Endothelial cell of umbilical vein (primary cell): ENCODE measurements at regions not wholly inside any gene's neighbourhood (a gene's known extent, or its start where the extent isn't known, plus 50 kb on each side); places are given as distances from the start of the nearest gene placed in this dataset.

ENCODE experiments used
- BruUV-seq: library from RNA; stranded (reverse); fragments of 400-500 nt; replicated peaks from 2 replicates; lab custom pipeline; 2021; lab: Mats Ljungman, UMichigan
- CTCF ChIA-PET: fragments of 300-600, 350-600 bp; sonication (Branson Sonifier 250); formaldehyde crosslinking; loops from one replicate; lab custom pipeline; 2021; ENCODE audit warnings: antibody characterized with exemption, inconsistent platforms; lab: Charles Lee
- POLR2A ChIA-PET: fragments of 300-600, 350-600 bp; sonication (Branson Sonifier 250); formaldehyde crosslinking; loops from one replicate; lab custom pipeline; 2021; ENCODE audit warnings: antibody characterized with exemption, inconsistent platforms; lab: Charles Lee
- DNase-seq: peaks from one replicate; pipeline ENCODE4 v3.0.0-alpha.2; 2011; ENCODE audit warnings: low read depth, low spot score
- FAIRE-seq: peaks from 2 replicates; lab custom pipeline; 2011; peaks lifted over from hg19 to GRCh38; lab: Jason Lieb, UNC
- H2AFZ ChIP-seq: 2 replicates; pipeline ENCODE4 v1.6.0; 2012; ENCODE audit warnings: low read depth, low read length, control low read depth, inconsistent platforms
- H3K27ac ChIP-seq: 2 replicates; pipeline ENCODE4 v1.5.1; 2011; ENCODE audit warnings: low read depth, mild to moderate bottlenecking, control low read depth, low read length, moderate library complexity; ENCODE audit not compliant: insufficient read depth
- H3K27me3 ChIP-seq, 2 experiments: 2 replicates each; pipeline versions ENCODE4 v1.6.0 to v1.6.1; 2011; ENCODE audit warnings: low read length in 2 of 2, mixed read lengths in 1 of 2; ENCODE audit not compliant: control insufficient read depth in 2 of 2, insufficient read depth in 2 of 2
- H3K36me3 ChIP-seq, 2 experiments: 2 replicates in 1 of 2; 3 replicates in 1 of 2; pipeline ENCODE4 v1.5.1; 2011; ENCODE audit warnings: low read length in 2 of 2, mild to moderate bottlenecking in 1 of 2, moderate library complexity in 1 of 2; ENCODE audit not compliant: control insufficient read depth in 2 of 2, insufficient read depth in 2 of 2; ENCODE audit errors: extremely low read depth in 1 of 2
- H3K4me1 ChIP-seq: 3 replicates; pipeline ENCODE4 v1.5.1; 2011; ENCODE audit warnings: mild to moderate bottlenecking, low read length; ENCODE audit not compliant: control insufficient read depth, insufficient read depth; ENCODE audit errors: extremely low read depth
- H3K4me2 ChIP-seq: 2 replicates; pipeline ENCODE4 v1.6.1; 2011; ENCODE audit warnings: low read length, control low read depth, mixed read lengths; ENCODE audit not compliant: insufficient read depth
- H3K4me3 ChIP-seq, 3 experiments: fragments of 200-600 bp in 1 of 3; sonication (generic), shearing (Covaris generic) in 1 of 3; replicated peaks in 1 of 3; 2 replicates each; pipeline ENCODE4 v1.5.1; 2011 to 2016; ENCODE audit warnings: control low read depth in 3 of 3, low read length in 3 of 3, mild to moderate bottlenecking in 2 of 3, inconsistent platforms in 1 of 3, low read depth in 1 of 3, moderate library complexity in 1 of 3; ENCODE audit not compliant: insufficient read depth in 1 of 3
- H3K79me2 ChIP-seq: 2 replicates; pipeline ENCODE4 v1.6.0; 2012; ENCODE audit warnings: low read length, inconsistent platforms; ENCODE audit not compliant: control insufficient read depth, insufficient read depth
- H3K9ac ChIP-seq: replicated peaks from 2 replicates; pipeline ENCODE3; 2011; ENCODE audit warnings: low read length, control low read depth; ENCODE audit not compliant: insufficient read depth; ENCODE audit errors: extremely low read depth
- H3K9me1 ChIP-seq: replicated peaks from 3 replicates; pipeline ENCODE4 v1.6.0; 2011; ENCODE audit warnings: mild to moderate bottlenecking, low read length; ENCODE audit not compliant: control insufficient read depth, insufficient read depth; ENCODE audit errors: extremely low read depth
- H3K9me3 ChIP-seq: replicated peaks from 2 replicates; pipeline ENCODE4 v1.5.1; 2012; ENCODE audit warnings: low read length, inconsistent platforms; ENCODE audit not compliant: control insufficient read depth, insufficient read depth
- H4K20me1 ChIP-seq: replicated peaks from 2 replicates; pipeline ENCODE3; 2011; ENCODE audit warnings: mild to moderate bottlenecking, low read length; ENCODE audit not compliant: control insufficient read depth, insufficient read depth; ENCODE audit errors: extremely low read depth
- EZH2 ChIP-seq: IDR thresholded peaks from 2 replicates; pipeline ENCODE4 v1.6.1; 2012; ENCODE audit warnings: borderline replicate concordance, low read depth, mild to moderate bottlenecking, moderate library complexity, low read length, inconsistent platforms; ENCODE audit not compliant: severe bottlenecking
- FOS ChIP-seq: IDR thresholded peaks from 2 replicates; pipeline ENCODE4 v1.6.1; 2011; ENCODE audit warnings: mild to moderate bottlenecking, low read length, moderate library complexity, borderline replicate concordance; ENCODE audit not compliant: insufficient read depth
- GATA2 ChIP-seq: IDR thresholded peaks from 2 replicates; pipeline ENCODE4 v1.7.0; 2011; ENCODE audit warnings: low read depth, mild to moderate bottlenecking, moderate library complexity, mixed read lengths, low read length; ENCODE audit not compliant: insufficient read length, insufficient read depth
- JUN ChIP-seq: IDR thresholded peaks from 2 replicates; pipeline ENCODE4 v1.6.1; 2011; ENCODE audit warnings: borderline replicate concordance, low read depth; ENCODE audit not compliant: insufficient read length, insufficient read depth
- MYC ChIP-seq: IDR thresholded peaks from one replicate; pipeline ENCODE4 v1.6.1; 2011; ENCODE audit warnings: mild to moderate bottlenecking, low read depth, low read length
- POLR2AphosphoS5 ChIP-seq: IDR thresholded peaks from 2 replicates; pipeline ENCODE4 v1.6.1; 2012; ENCODE audit warnings: low read depth, mild to moderate bottlenecking, control low read depth, low read length, moderate library complexity; ENCODE audit not compliant: insufficient read depth
- dilution Hi-C: fragments of 300-500 bp; cut with MboI; formaldehyde crosslinking; loops from one replicate; pipeline ENCODE4 v1.15.0; 2019; ENCODE audit warnings: low sequenced_read_pairs; ENCODE audit not compliant: extremely low pct_ligation_motif_present
- intact Hi-C: fragments of 100-400 bp; cut with micrococcal nuclease; formaldehyde crosslinking; loops from one replicate; pipeline ENCODE4 v1.10.0; 2022
- TF ChIP-seq, protein P1 (sequence below), 2 donors: IDR thresholded peaks; 1 replicate in 1 of 2; 2 replicates in 1 of 2; pipeline ENCODE4 v1.5.1; 2011; ENCODE audit warnings: low read length in 2 of 2, mild to moderate bottlenecking in 2 of 2, moderate library complexity in 2 of 2, control low read depth in 1 of 2, inconsistent platforms in 1 of 2, low read depth in 1 of 2; ENCODE audit not compliant: insufficient read depth in 1 of 2; ENCODE audit errors: extremely low read depth in 1 of 2
- TF ChIP-seq, protein P2 (sequence below): IDR thresholded peaks from 2 replicates; pipeline ENCODE4 v1.6.1; 2011; ENCODE audit not compliant: insufficient read depth, insufficient read length

DNA sequence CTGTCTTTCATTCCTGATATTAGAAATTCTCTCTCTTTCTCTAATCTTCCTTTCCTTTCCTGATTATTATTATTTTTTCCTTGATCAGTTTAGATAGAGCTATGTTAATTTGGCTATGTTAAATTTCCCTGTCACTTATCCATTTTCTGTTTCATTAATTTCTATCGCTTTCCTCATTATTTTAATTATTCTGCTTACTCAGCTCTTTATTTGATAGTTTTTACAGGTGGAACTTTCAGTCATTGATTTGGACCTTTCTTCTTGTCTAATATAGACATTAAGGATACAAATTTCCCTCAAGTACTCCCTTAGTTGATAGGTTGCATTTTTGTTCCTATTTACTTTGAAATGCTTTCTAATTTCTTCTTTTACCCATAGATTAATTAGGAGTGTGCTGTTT, 442.3 kb downstream of the CDH26 start:
- ChIA-PET CTCF (interaction anchor here (0.5 kb wide), 1 partner anchor 26 kb away, joined by 4 read pairs; no protein-coding TSS in a partner anchor), POLR2A (no interaction called here)
- DNase-seq = no peak
- H3K27ac ChIP-seq = no peak overlapping the region
- no peaks in the 10 kb centered on the region for H3K36me3 ChIP-seq
- no peak for FAIRE-seq
- H3K79me2 ChIP-seq = no peaks in the 10 kb centered on the region
- H3K9me1 ChIP-seq = no peaks in the 10 kb centered on the region
- BruUV-seq = no TSS peak
- no peak overlapping the region for H3K4me2 ChIP-seq
- intact Hi-C loops = no loop called here
- H2AFZ ChIP-seq = no peak overlapping the region
- dilution Hi-C loops = no loop called here
- no peak overlapping the region for H3K4me3 ChIP-seq
- no peaks in the 10 kb centered on the region for H3K27me3 ChIP-seq
- H3K9me3 ChIP-seq = peaks cover 10% of the 10 kb centered on the region
- H4K20me1 ChIP-seq = no peaks in the 10 kb centered on the region
- no peak overlapping the region for H3K9ac ChIP-seq
- no peak for TF ChIP-seq JUN
- TF ChIP-seq, protein P1, sequence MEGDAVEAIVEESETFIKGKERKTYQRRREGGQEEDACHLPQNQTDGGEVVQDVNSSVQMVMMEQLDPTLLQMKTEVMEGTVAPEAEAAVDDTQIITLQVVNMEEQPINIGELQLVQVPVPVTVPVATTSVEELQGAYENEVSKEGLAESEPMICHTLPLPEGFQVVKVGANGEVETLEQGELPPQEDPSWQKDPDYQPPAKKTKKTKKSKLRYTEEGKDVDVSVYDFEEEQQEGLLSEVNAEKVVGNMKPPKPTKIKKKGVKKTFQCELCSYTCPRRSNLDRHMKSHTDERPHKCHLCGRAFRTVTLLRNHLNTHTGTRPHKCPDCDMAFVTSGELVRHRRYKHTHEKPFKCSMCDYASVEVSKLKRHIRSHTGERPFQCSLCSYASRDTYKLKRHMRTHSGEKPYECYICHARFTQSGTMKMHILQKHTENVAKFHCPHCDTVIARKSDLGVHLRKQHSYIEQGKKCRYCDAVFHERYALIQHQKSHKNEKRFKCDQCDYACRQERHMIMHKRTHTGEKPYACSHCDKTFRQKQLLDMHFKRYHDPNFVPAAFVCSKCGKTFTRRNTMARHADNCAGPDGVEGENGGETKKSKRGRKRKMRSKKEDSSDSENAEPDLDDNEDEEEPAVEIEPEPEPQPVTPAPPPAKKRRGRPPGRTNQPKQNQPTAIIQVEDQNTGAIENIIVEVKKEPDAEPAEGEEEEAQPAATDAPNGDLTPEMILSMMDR (IDR thresholded peaks at IDR 0.05; ENCODE audit: extremely low read depth in 1 of 2, insufficient read depth in 1 of 2, low read depth in 1 of 2, low read length in 2 of 2) = no peak
- TF ChIP-seq GATA2 = no peak
- TF ChIP-seq, protein P2, sequence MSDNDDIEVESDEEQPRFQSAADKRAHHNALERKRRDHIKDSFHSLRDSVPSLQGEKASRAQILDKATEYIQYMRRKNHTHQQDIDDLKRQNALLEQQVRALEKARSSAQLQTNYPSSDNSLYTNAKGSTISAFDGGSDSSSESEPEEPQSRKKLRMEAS = no peak
- TF ChIP-seq FOS = no peak
- TF ChIP-seq MYC = no peak
- no peak for TF ChIP-seq EZH2
- no peak for TF ChIP-seq POLR2AphosphoS5
- H3K4me1 ChIP-seq = no peaks in the 10 kb centered on the region
